Testis (tissue), 2 donors: ENCODE measurements at regions not wholly inside any gene's neighbourhood (a gene's known extent, or its start where the extent isn't known, plus 50 kb on each side); places are given as distances from the start of the nearest gene placed in this dataset.

ENCODE experiments used
- CTCF ChIP-seq, 3 experiments: fragments of 450-650 bp in 2 of 3; fragments of 200-600 bp in 1 of 3; sonication (generic) in 1 of 3; IDR thresholded peaks; one replicate each; pipeline ENCODE4 v1.5.1; 2016 to 2019; ENCODE audit warnings: antibody characterized with exemption in 3 of 3, mild to moderate bottlenecking in 2 of 3, moderate library complexity in 1 of 3
- POLR2A ChIP-seq: fragments of 450-650 bp; IDR thresholded peaks from one replicate; pipeline ENCODE4 v1.6.1; 2017; ENCODE audit warnings: antibody characterized with exemption, mild to moderate bottlenecking, moderate library complexity

GRCh38 chr15:53189860-53190259, 399.7 kb upstream of the ONECUT1 start:
- TF ChIP-seq CTCF (IDR thresholded peaks at IDR 0.05): no peak
- TF ChIP-seq POLR2A: no peak
